ENCODE measurements at regions not wholly inside any gene's neighbourhood (a gene's known extent, or its start where the extent isn't known, plus 50 kb on each side); places are given as distances from the start of the nearest gene placed in this dataset.

- TF ChIP-seq CTCF (IDR thresholded peaks at IDR 0.05) = no peak
- TF ChIP-seq POLR2A (IDR thresholded peaks at IDR 0.05) = no peak
These were observed 100.1 kb upstream of the SLC2A1 start for GRCh38 chr1:43058545-43059360.
